GM12873 (cell line): ENCODE measurements at regions not wholly inside any gene's neighbourhood (a gene's known extent, or its start where the extent isn't known, plus 50 kb on each side); places are given as distances from the start of the nearest gene placed in this dataset.

Experiments
- CTCF ChIP-seq: IDR thresholded peaks from 2 replicates; pipeline ENCODE4 v1.5.1; 2012; ENCODE audit warnings: low read depth, mild to moderate bottlenecking, moderate library complexity, low read length, control low read depth; ENCODE audit not compliant: insufficient read depth; ENCODE audit errors: missing control alignments

- no peak for TF ChIP-seq CTCF
Observed at GRCh38 chr1:112140743-112141142, 151.3 kb upstream of the KCND3 start.

GRCh38 chr1:112141301-112141700 lies 151.8 kb upstream of the KCND3 start:
- no peak for TF ChIP-seq CTCF

GRCh38 chr1:112141923-112142322 lies 152.5 kb upstream of the KCND3 start:
- no peak for TF ChIP-seq CTCF

GRCh38 chr1:112143871-112144441 lies 154.5 kb upstream of the KCND3 start:
- TF ChIP-seq CTCF, result no peak

GRCh38 chr1:112144733-112145426 lies 155.4 kb upstream of the KCND3 start:
- no peak for TF ChIP-seq CTCF

- no peak for TF ChIP-seq CTCF
Observed at GRCh38 chr1:112146201-112146715, 156.8 kb upstream of the KCND3 start.

GRCh38 chr1:112165375-112165774 lies 175.9 kb upstream of the KCND3 start:
- TF ChIP-seq CTCF, result no peak
